HG03159 (cell line): ENCODE measurements at regions not wholly inside any gene's neighbourhood (a gene's known extent, or its start where the extent isn't known, plus 50 kb on each side); places are given as distances from the start of the nearest gene placed in this dataset.
"Not testable (repeated sequence)": the region's sequence is repeated elsewhere in the genome, so short reads cannot be mapped to it uniquely, and the experiment has no call there.

Experiments used
- ATAC-seq: cut with Tn5 transposase; IDR thresholded peaks from one replicate; pipeline ENCODE4 v1.9.1; 2021; ENCODE audit warnings: mild to moderate bottlenecking, moderate library complexity; ENCODE audit not compliant: unreplicated experiment

GRCh38 chr2:21194147-21194546 is 70.4 kb downstream of the TDRD15 start:
- no peak for ATAC-seq

- ATAC-seq = no peak
Measured at GRCh38 chr2:21194858-21195271, 71.1 kb downstream of the TDRD15 start.

GRCh38 chr2:21195326-21195725 is 71.6 kb downstream of the TDRD15 start:
- ATAC-seq = no peak

- no peak for ATAC-seq
Measured at GRCh38 chr2:21198637-21199036, 74.9 kb downstream of the TDRD15 start.

- ATAC-seq = no peak
Measured at GRCh38 chr2:21203976-21204375, 80.2 kb downstream of the TDRD15 start.

- not testable (repeated sequence) for ATAC-seq
Measured at GRCh38 chr2:21214085-21214484, 90.3 kb downstream of the TDRD15 start.

- no peak for ATAC-seq
Measured at GRCh38 chr2:21217442-21217841, 93.7 kb downstream of the TDRD15 start.

GRCh38 chr2:21220930-21221329 is 97.2 kb downstream of the TDRD15 start:
- ATAC-seq = no peak

- ATAC-seq = no peak
Measured at GRCh38 chr2:21223618-21224017, 99.8 kb downstream of the TDRD15 start.

- ATAC-seq = no peak
Measured at GRCh38 chr2:21228041-21228895, 104.5 kb downstream of the TDRD15 start.

GRCh38 chr2:21229302-21229701 is 105.5 kb downstream of the TDRD15 start:
- ATAC-seq = no peak

- ATAC-seq = no peak
Measured at GRCh38 chr2:21230140-21230539, 106.4 kb downstream of the TDRD15 start.

GRCh38 chr2:21231985-21232384 is 108.2 kb downstream of the TDRD15 start:
- no peak for ATAC-seq

GRCh38 chr2:21233194-21233593 is 109.4 kb downstream of the TDRD15 start:
- no peak for ATAC-seq

- ATAC-seq = no peak
Measured at GRCh38 chr2:21234001-21234400, 110.2 kb downstream of the TDRD15 start.

GRCh38 chr2:21234464-21235120 is 110.8 kb downstream of the TDRD15 start:
- ATAC-seq = no peak

GRCh38 chr2:21239749-21240148 is 116.0 kb downstream of the TDRD15 start:
- ATAC-seq = not testable (repeated sequence)

GRCh38 chr2:21244161-21244560 is 120.4 kb downstream of the TDRD15 start:
- ATAC-seq = no peak

GRCh38 chr2:21245565-21245964 is 121.8 kb downstream of the TDRD15 start:
- ATAC-seq = no peak

- no peak for ATAC-seq
Measured at GRCh38 chr2:21249367-21249766, 125.6 kb downstream of the TDRD15 start.

GRCh38 chr2:21250673-21251072 is 126.9 kb downstream of the TDRD15 start:
- ATAC-seq = no peak
